A549 (cell line): ENCODE measurements at regions not wholly inside any gene's neighbourhood (a gene's known extent, or its start where the extent isn't known, plus 50 kb on each side); places are given as distances from the start of the nearest gene placed in this dataset.
"Not testable (repeated sequence)": the region's sequence is repeated elsewhere in the genome, so short reads cannot be mapped to it uniquely, and the experiment has no call there.

Experiments used
- ATAC-seq, 2 experiments: fragments of 200-7000 bp in 1 of 2; fragments of >200 bp in 1 of 2; cut with Nextera tagmentation in 1 of 2; cut with Tn5 transposase in 1 of 2; 3 replicates each; pipeline versions ENCODE4 v1.8.0 to v1.9.1; 2018 to 2020; ENCODE audit warnings: mild to moderate bottlenecking in 1 of 2, moderate library complexity in 1 of 2
- CTCF ChIA-PET: fragments of 300-600 bp; sonication (Branson Sonifier 250); formaldehyde crosslinking; extraction: SDS; loops from one replicate; lab custom pipeline; 2021; ENCODE audit warnings: antibody characterized with exemption, inconsistent platforms; lab: Yijun Ruan, JAX
- POLR2A ChIA-PET: fragments of 350-600 bp; formaldehyde crosslinking; extraction: SDS; loops from one replicate; lab custom pipeline; 2021; ENCODE audit warnings: antibody characterized with exemption, inconsistent platforms; lab: Yijun Ruan, JAX
- DNase-seq, 2 experiments: peaks; one replicate each; pipeline versions ENCODE4 v3.0.0 to v3.0.0-alpha.2; 2011 to 2016; ENCODE audit warnings: low read depth in 1 of 2, low spot score in 1 of 2
- FAIRE-seq: peaks from 2 replicates; lab custom pipeline; 2011; peaks lifted over from hg19 to GRCh38; lab: Jason Lieb, UNC
- H3K27ac ChIP-seq, 2 experiments: fragments of >200 bp; sonication (Bioruptor Twin); formaldehyde crosslinking; 3 replicates each; pipeline ENCODE4 v1.5.1; 2016 to 2017
- H3K4me1 ChIP-seq: fragments of >200 bp; sonication (Bioruptor Twin); formaldehyde crosslinking; 3 replicates; pipeline ENCODE4 v1.6.1; 2016
- H3K4me2 ChIP-seq: fragments of >200 bp; sonication (Bioruptor Twin); formaldehyde crosslinking; 3 replicates; pipeline ENCODE4 v1.6.1; 2016
- H3K4me3 ChIP-seq: fragments of >200 bp; sonication (Bioruptor Twin); formaldehyde crosslinking; 3 replicates; pipeline ENCODE4 v1.5.1; 2016
- H3K9me3 ChIP-seq: fragments of >200 bp; sonication (Bioruptor Twin); formaldehyde crosslinking; 3 replicates; pipeline ENCODE4 v1.6.1; 2016
- BHLHE40 ChIP-seq: IDR thresholded peaks from 2 replicates; pipeline ENCODE4 v1.6.1; 2012; ENCODE audit warnings: low read depth, low read length, inconsistent platforms
- CHD2 ChIP-seq: fragments of 150-350 bp; IDR thresholded peaks from 2 replicates; pipeline ENCODE4 v1.6.1; 2014; ENCODE audit warnings: low read length; ENCODE audit not compliant: partially characterized antibody
- EHF ChIP-seq: fragments of 250-450 bp; sonication (Bioruptor Pico); IDR thresholded peaks from 2 replicates; pipeline ENCODE4 v1.5.0; 2020; ENCODE audit warnings: mild to moderate bottlenecking
- ELK1 ChIP-seq: fragments of 150-350 bp; IDR thresholded peaks from 2 replicates; pipeline ENCODE4 v1.6.1; 2014; ENCODE audit warnings: low read depth, mild to moderate bottlenecking, low read length
- ESRRA ChIP-seq: fragments of 150-350 bp; IDR thresholded peaks from 2 replicates; pipeline ENCODE4 v1.6.1; 2014; ENCODE audit warnings: mild to moderate bottlenecking, low read length, borderline replicate concordance
- FOSL2 ChIP-seq, 2 experiments: fragments of 450-650 bp in 1 of 2; fragments of >200 bp in 1 of 2; sonication (Bioruptor Twin) in 1 of 2; formaldehyde crosslinking; IDR thresholded peaks; 2 replicates each; pipeline versions ENCODE4 v1.5.0 to v1.6.1; 2016 to 2020; ENCODE audit warnings: mild to moderate bottlenecking in 1 of 2, moderate library complexity in 1 of 2
- FOXS1 ChIP-seq: fragments of 250-450 bp; sonication (Bioruptor Pico); IDR thresholded peaks from 2 replicates; pipeline ENCODE4 v1.5.0; 2020; ENCODE audit warnings: mild to moderate bottlenecking, moderate library complexity
- GATA3 ChIP-seq: IDR thresholded peaks from 2 replicates; pipeline ENCODE4 v1.6.1; 2012; ENCODE audit warnings: borderline replicate concordance
- HOXB5 ChIP-seq: fragments of 250-450 bp; sonication (Bioruptor Pico); IDR thresholded peaks from 2 replicates; pipeline ENCODE4 v1.5.0; 2020; ENCODE audit warnings: mild to moderate bottlenecking, moderate library complexity
- JUN ChIP-seq, 2 experiments: fragments of >200 bp; sonication (Bioruptor Twin); formaldehyde crosslinking; IDR thresholded peaks; 2 replicates in 1 of 2; 3 replicates in 1 of 2; pipeline ENCODE4 v1.6.1; 2016 to 2017
- KDM1A ChIP-seq: fragments of 200-600 bp; sonication (generic); IDR thresholded peaks from 2 replicates; pipeline ENCODE4 v1.6.1; 2016; ENCODE audit warnings: low read depth, mild to moderate bottlenecking
- KDM5A ChIP-seq: fragments of 200-600 bp; sonication (generic); IDR thresholded peaks from 2 replicates; pipeline ENCODE4 v1.6.1; 2016; ENCODE audit warnings: antibody characterized with exemption, mild to moderate bottlenecking
- MYC ChIP-seq: IDR thresholded peaks from 2 replicates; pipeline ENCODE4 v1.6.1; 2012; ENCODE audit warnings: mild to moderate bottlenecking, inconsistent platforms, low read length, improper control_type of control experiment, borderline replicate concordance
- NR3C1 ChIP-seq: fragments of >200 bp; sonication (Bioruptor Twin); formaldehyde crosslinking; IDR thresholded peaks from 3 replicates; pipeline ENCODE4 v1.6.1; 2017
- POLR2A ChIP-seq: IDR thresholded peaks from 2 replicates; pipeline ENCODE4 v1.6.1; 2012; ENCODE audit warnings: mild to moderate bottlenecking, low read length
- RARB ChIP-seq: fragments of 250-450 bp; sonication (Bioruptor Pico); IDR thresholded peaks from 2 replicates; pipeline ENCODE4 v1.8.0; 2021; ENCODE audit warnings: mild to moderate bottlenecking, moderate library complexity
- RCOR1 ChIP-seq: fragments of 150-350 bp; IDR thresholded peaks from 2 replicates; pipeline ENCODE4 v1.6.1; 2014; ENCODE audit warnings: antibody characterized with exemption, low read length, low read depth
- RFX5 ChIP-seq: fragments of 450-650 bp; IDR thresholded peaks from 2 replicates; pipeline ENCODE4 v1.7.1; 2014; ENCODE audit warnings: antibody characterized with exemption, mild to moderate bottlenecking, moderate library complexity
- SMC3 ChIP-seq: fragments of >200 bp; sonication (Bioruptor Twin); formaldehyde crosslinking; IDR thresholded peaks from 3 replicates; pipeline ENCODE4 v1.6.1; 2018; ENCODE audit warnings: inconsistent platforms
- ZC3H11A ChIP-seq: fragments of 450-650 bp; IDR thresholded peaks from 2 replicates; pipeline ENCODE4 v1.6.1; 2014; ENCODE audit warnings: antibody characterized with exemption, mild to moderate bottlenecking
- ZNF302 ChIP-seq: fragments of 250-450 bp; sonication (Bioruptor Pico); IDR thresholded peaks from 2 replicates; pipeline ENCODE4 v1.9.0; 2021; ENCODE audit warnings: inconsistent platforms, mild to moderate bottlenecking, moderate library complexity
- WGBS: methylation state at CpG from one replicate; pipeline ENCODE4 v1.1.6; 2017; ENCODE audit errors: missing lambda C conversion rate; 5-methylcytosine and 5-hydroxymethylcytosine counted together
- TF ChIP-seq, protein P1 (sequence below): IDR thresholded peaks from 2 replicates; pipeline ENCODE4 v1.6.1; 2012
- TF ChIP-seq, protein P2 (sequence below): IDR thresholded peaks from 2 replicates; pipeline ENCODE4 v1.6.1; 2012
- TF ChIP-seq, protein P3 (sequence below): fragments of >200 bp; sonication (Bioruptor Twin); formaldehyde crosslinking; IDR thresholded peaks from 2 replicates; pipeline ENCODE4 v1.6.1; 2016

DNA sequence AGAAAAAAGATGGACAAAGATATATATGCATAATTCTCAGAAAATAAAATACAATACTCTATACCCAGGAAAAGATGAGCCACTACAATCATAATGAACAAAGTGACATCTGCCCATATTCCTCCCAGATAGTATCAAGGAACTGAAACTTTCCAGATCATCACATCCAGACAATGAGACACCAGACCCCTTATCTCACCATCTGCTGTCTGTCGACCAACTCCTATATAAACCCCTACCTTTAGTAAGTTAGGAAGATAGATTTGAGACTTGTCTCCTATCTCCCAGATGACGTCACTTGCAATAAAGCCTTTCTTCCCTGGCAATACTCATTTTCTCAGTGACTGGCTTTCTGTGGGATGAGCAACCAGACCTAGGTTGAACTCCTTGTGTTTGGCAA, 1071.6 kb downstream of the PLOD2 start:
- H3K4me2 ChIP-seq, result no peak overlapping the region
- POLR2A ChIA-PET, result no interaction called here
- H3K27ac ChIP-seq, result no peak overlapping the region
- DNase-seq (no peak), FAIRE-seq (no peak)
- TF ChIP-seq BHLHE40 (no peak), JUN (IDR thresholded peaks at IDR 0.05) (no peak), KDM5A (no peak), NR3C1 (no peak), HOXB5 (CRISPR knock-in tag) (no peak)
- TF ChIP-seq, protein P1, sequence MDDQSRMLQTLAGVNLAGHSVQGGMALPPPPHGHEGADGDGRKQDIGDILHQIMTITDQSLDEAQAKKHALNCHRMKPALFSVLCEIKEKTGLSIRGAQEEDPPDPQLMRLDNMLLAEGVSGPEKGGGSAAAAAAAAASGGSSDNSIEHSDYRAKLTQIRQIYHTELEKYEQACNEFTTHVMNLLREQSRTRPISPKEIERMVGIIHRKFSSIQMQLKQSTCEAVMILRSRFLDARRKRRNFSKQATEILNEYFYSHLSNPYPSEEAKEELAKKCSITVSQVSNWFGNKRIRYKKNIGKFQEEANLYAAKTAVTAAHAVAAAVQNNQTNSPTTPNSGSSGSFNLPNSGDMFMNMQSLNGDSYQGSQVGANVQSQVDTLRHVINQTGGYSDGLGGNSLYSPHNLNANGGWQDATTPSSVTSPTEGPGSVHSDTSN, result no peak
- TF ChIP-seq, all 56 proteins: peak for 0
- ATAC-seq, result no peak
- WGBS, result 22% methylated on average over 2 of the region's 2 CpGs
- no peaks in the 10 kb centered on the region for H3K9me3 ChIP-seq
- H3K4me1 ChIP-seq, result no peaks in the 10 kb centered on the region
- no peak overlapping the region for H3K4me3 ChIP-seq
- CTCF ChIA-PET, result no interaction called here

GRCh38 chr3:145094355-145094941, 1066.5 kb downstream of the PLOD2 start:
- H3K4me1 ChIP-seq, result no peaks in the 10 kb centered on the region
- H3K9me3 ChIP-seq, result no peaks in the 10 kb centered on the region
- CTCF ChIA-PET, result no interaction called here
- DNase-seq (peak; percentile 2 to 25), FAIRE-seq (no peak), ATAC-seq (peak; percentile 62 to 63; a peak in 5 of 6 replicates)
- POLR2A ChIA-PET, result no interaction called here
- H3K4me2 ChIP-seq, result no peak overlapping the region
- 3% methylated on average over 3 of the region's 3 CpGs for WGBS
- H3K27ac ChIP-seq, result no peak overlapping the region
- TF ChIP-seq RFX5 (peak; percentile 97), CHD2 (no peak)
- no peak overlapping the region for H3K4me3 ChIP-seq

GRCh38 chr3:145111141-145111540, 1049.8 kb downstream of the PLOD2 start:
- H3K4me3 ChIP-seq, H3K9me3 ChIP-seq, ATAC-seq, H3K4me1 ChIP-seq, DNase-seq, H3K4me2 ChIP-seq, FAIRE-seq, POLR2A ChIA-PET, CTCF ChIA-PET, H3K27ac ChIP-seq: not testable (repeated sequence)
- 62% methylated on average over 5 of the region's 5 CpGs for WGBS

DNA sequence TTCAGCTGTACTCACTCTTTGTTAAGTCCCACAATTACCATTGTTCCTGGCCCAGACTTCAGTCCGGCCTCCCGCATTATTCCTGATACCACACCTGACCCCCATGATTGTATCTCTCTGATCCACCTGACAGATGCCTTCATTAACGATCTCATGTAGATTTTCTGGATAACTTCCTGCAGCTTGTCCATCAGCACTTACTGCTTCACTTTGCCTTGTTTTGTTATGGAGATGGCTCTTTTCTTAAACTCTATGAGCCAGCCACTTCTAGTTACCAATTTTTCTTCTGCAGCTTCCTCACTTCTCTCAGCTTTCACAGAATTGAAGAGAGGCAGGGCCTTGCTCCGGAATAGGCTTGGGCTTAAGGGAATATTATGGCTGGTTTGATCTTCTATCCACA, 1044.2 kb downstream of the PLOD2 start:
- Histone ChIP-seq H3K9me3 (no peaks in the 10 kb centered on the region), H3K4me1 (no peaks in the 10 kb centered on the region), H3K27ac (no peak overlapping the region), H3K4me2 (no peak overlapping the region), H3K4me3 (no peak overlapping the region)
- ChIA-PET POLR2A (no interaction called here), CTCF (interaction anchor here (0.6 kb wide), 1 partner anchor 1445 kb away, joined by 3 read pairs; no protein-coding TSS in a partner anchor)
- no peak for ATAC-seq
- WGBS, result 52% methylated on average over 4 of the region's 4 CpGs
- no peak for DNase-seq
- TF ChIP-seq, protein P1, result no peak
- TF ChIP-seq KDM1A, result no peak
- TF ChIP-seq FOXS1 (CRISPR knock-in tag), result no peak
- no peak for TF ChIP-seq ZC3H11A
- no peak for TF ChIP-seq SMC3
- TF ChIP-seq, protein P2, sequence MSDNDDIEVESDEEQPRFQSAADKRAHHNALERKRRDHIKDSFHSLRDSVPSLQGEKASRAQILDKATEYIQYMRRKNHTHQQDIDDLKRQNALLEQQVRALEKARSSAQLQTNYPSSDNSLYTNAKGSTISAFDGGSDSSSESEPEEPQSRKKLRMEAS, result no peak
- TF ChIP-seq FOSL2 (IDR thresholded peaks at IDR 0.05), result no peak
- no peak for TF ChIP-seq FOSL2 (CRISPR knock-in tag; IDR thresholded peaks at IDR 0.05)
- no peak for TF ChIP-seq BHLHE40
- no peak for FAIRE-seq

DNA sequence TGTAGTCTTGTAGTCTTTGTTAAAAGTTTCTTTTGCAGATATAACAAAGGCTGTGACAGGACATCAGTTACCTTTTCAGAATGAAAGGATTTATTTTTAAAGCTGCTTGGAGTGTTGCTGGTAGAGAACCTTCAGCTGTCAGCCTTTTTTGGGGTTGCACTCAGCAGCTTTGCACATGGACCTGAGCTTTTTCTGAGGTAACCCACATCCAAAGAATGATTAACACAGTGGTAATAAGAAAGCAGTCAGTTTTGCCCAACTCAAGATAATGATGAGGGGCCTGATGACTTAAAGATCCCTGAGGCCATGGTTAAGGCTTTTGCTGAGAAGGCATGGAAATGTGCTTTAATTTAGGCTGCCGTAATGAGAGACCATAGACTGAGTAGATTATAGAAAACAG, 1042.7 kb downstream of the PLOD2 start:
- POLR2A ChIA-PET, result no interaction called here
- TF ChIP-seq, protein P3, sequence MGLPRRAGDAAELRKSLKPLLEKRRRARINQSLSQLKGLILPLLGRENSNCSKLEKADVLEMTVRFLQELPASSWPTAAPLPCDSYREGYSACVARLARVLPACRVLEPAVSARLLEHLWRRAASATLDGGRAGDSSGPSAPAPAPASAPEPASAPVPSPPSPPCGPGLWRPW, result no peak
- no peak for TF ChIP-seq MYC
- no peak for TF ChIP-seq RARB (CRISPR knock-in tag)
- TF ChIP-seq ESRRA, result no peak
- no peak for TF ChIP-seq POLR2A
- TF ChIP-seq FOSL2 (IDR thresholded peaks at IDR 0.05), result no peak
- no peak for TF ChIP-seq FOSL2 (CRISPR knock-in tag; IDR thresholded peaks at IDR 0.05)
- TF ChIP-seq ELK1, result no peak
- no peak for TF ChIP-seq EHF (CRISPR knock-in tag)
- TF ChIP-seq FOXS1 (CRISPR knock-in tag), result no peak
- TF ChIP-seq RCOR1, result no peak
- TF ChIP-seq NR3C1, result no peak
- TF ChIP-seq ZC3H11A, result no peak
- TF ChIP-seq, protein P2, result no peak
- TF ChIP-seq GATA3, result no peak
- TF ChIP-seq ZNF302 (CRISPR knock-in tag), result no peak

More for the DNA sequence above, 1042.7 kb downstream of the PLOD2 start:
- CTCF ChIA-PET, result no interaction called here
- no peak overlapping the region for H3K4me3 ChIP-seq
- H3K4me1 ChIP-seq, result no peaks in the 10 kb centered on the region
- H3K27ac ChIP-seq, result no peak overlapping the region
- DNase-seq (no peak), FAIRE-seq (no peak), ATAC-seq (no peak)
- H3K9me3 ChIP-seq, result no peaks in the 10 kb centered on the region
- no peak overlapping the region for H3K4me2 ChIP-seq
- WGBS, result 67% methylated on average over 1 of the region's 1 CpG
